Testis (tissue), 2 donors: ENCODE measurements at regions not wholly inside any gene's neighbourhood (a gene's known extent, or its start where the extent isn't known, plus 50 kb on each side); places are given as distances from the start of the nearest gene placed in this dataset.

Source experiments
- DNase-seq: peaks from one replicate; pipeline ENCODE4 v3.0.0-alpha.2; 2019
- H3K27ac ChIP-seq, 2 donors: fragments of 200-600 bp; sonication (generic); one replicate each; pipeline ENCODE4 v1.5.1; 2019
- H3K27me3 ChIP-seq: fragments of 200-600 bp; sonication (generic); one replicate; pipeline ENCODE4 v1.5.1; 2019
- H3K36me3 ChIP-seq: fragments of 200-600 bp; sonication (generic); one replicate; pipeline ENCODE4 v1.5.1; 2017; ENCODE audit warnings: low read depth; ENCODE audit errors: missing control alignments
- H3K4me1 ChIP-seq: fragments of 200-600 bp; sonication (generic); one replicate; pipeline ENCODE4 v1.5.1; 2019
- H3K4me3 ChIP-seq, 2 donors: fragments of 200-600 bp; sonication (generic); one replicate each; pipeline ENCODE4 v1.5.1; 2017 to 2019
- H3K9me3 ChIP-seq: fragments of 200-600 bp; sonication (generic); one replicate; pipeline ENCODE4 v1.5.1; 2017
- CTCF ChIP-seq, 3 experiments: fragments of 450-650 bp in 2 of 3; fragments of 200-600 bp in 1 of 3; sonication (generic) in 1 of 3; IDR thresholded peaks; one replicate each; pipeline ENCODE4 v1.5.1; 2016 to 2019; ENCODE audit warnings: antibody characterized with exemption in 3 of 3, mild to moderate bottlenecking in 2 of 3, moderate library complexity in 1 of 3
- POLR2A ChIP-seq: fragments of 450-650 bp; IDR thresholded peaks from one replicate; pipeline ENCODE4 v1.6.1; 2017; ENCODE audit warnings: antibody characterized with exemption, mild to moderate bottlenecking, moderate library complexity
- WGBS, 2 donors: methylation state at CpG; one replicate each; pipeline ENCODE4 v1.1.5; 2018; 5-methylcytosine and 5-hydroxymethylcytosine counted together
- intact Hi-C: fragments of 100-400 bp; cut with DNase I; formaldehyde crosslinking; loops from one replicate; pipeline ENCODE4 v1.15.1; 2023; ENCODE audit warnings: low total_unique reads

- intact Hi-C loops = no loop called here
- Histone ChIP-seq H3K27me3 (no peaks in the 10 kb centered on the region), H3K4me1 (no peaks in the 10 kb centered on the region), H3K36me3 (no peaks in the 10 kb centered on the region), H3K4me3 (no peak overlapping the region), H3K9me3 (no peaks in the 10 kb centered on the region), H3K27ac (no peak overlapping the region)
- no peak for DNase-seq
- WGBS, 2 donors = 87 to 100% methylated on average over 1 of the region's 1 CpG
- TF ChIP-seq POLR2A = no peak
- no peak for TF ChIP-seq CTCF (IDR thresholded peaks at IDR 0.05)
These were observed 62.9 kb upstream of the IGFBP2 start for GRCh38 chr2:216570357-216570756.

GRCh38 chr2:216571178-216571908 lies 61.9 kb upstream of the IGFBP2 start:
- WGBS, 2 donors = 94 to 96% methylated on average over 3 of the region's 3 CpGs
- H3K36me3 ChIP-seq = no peaks in the 10 kb centered on the region
- no peak for DNase-seq
- H3K27me3 ChIP-seq = no peaks in the 10 kb centered on the region
- intact Hi-C loops = no loop called here
- H3K9me3 ChIP-seq = no peaks in the 10 kb centered on the region
- TF ChIP-seq CTCF (IDR thresholded peaks at IDR 0.05) (no peak), POLR2A (no peak)
- H3K4me3 ChIP-seq = no peak overlapping the region
- no peaks in the 10 kb centered on the region for H3K4me1 ChIP-seq
- no peak overlapping the region for H3K27ac ChIP-seq

GRCh38 chr2:216571909-216572513 lies 61.2 kb upstream of the IGFBP2 start:
- no peak for DNase-seq
- intact Hi-C loops = no loop called here
- Histone ChIP-seq H3K4me1 (no peaks in the 10 kb centered on the region), H3K36me3 (no peaks in the 10 kb centered on the region), H3K27ac (no peak overlapping the region), H3K27me3 (no peaks in the 10 kb centered on the region), H3K9me3 (no peaks in the 10 kb centered on the region), H3K4me3 (no peak overlapping the region)
- TF ChIP-seq CTCF (IDR thresholded peaks at IDR 0.05) (no peak), POLR2A (no peak)
- WGBS, 2 donors = 77 to 83% methylated on average over 4 of the region's 4 CpGs

- Histone ChIP-seq H3K4me1 (no peaks in the 10 kb centered on the region), H3K27ac (peak overlapping the region in 1 of 2 donors; percentile 72), H3K9me3 (no peaks in the 10 kb centered on the region), H3K36me3 (no peaks in the 10 kb centered on the region), H3K4me3 (no peak overlapping the region), H3K27me3 (no peaks in the 10 kb centered on the region)
- 56 to 68% methylated on average over 12 of the region's 12 CpGs for WGBS, 2 donors
- intact Hi-C loops = no loop called here
- TF ChIP-seq CTCF (IDR thresholded peaks at IDR 0.05) = no peak
- TF ChIP-seq POLR2A = no peak
- peak; percentile 60 for DNase-seq
These were observed 60.3 kb upstream of the IGFBP2 start for GRCh38 chr2:216572582-216573578.
